ENCODE measurements at regions not wholly inside any gene's neighbourhood (a gene's known extent, or its start where the extent isn't known, plus 50 kb on each side); places are given as distances from the start of the nearest gene placed in this dataset.

DNA sequence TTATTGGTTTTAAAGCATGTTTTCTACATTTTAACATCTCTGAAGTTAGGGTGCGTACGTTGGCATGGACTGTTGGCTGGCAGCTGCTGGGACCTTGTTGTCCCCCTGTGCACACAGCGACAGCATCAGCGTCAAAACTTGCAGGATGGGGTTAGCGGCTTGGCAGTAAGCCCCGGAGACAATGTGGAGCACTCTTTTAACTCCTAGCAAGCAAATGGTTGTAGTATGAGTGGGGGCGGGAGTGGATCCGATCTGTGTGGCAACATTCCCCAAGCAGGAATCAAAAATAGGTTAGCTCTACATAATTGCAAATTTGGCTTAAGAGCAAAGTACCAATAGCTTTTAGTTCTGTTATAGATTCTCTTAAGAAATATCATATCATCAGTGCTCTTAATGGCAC is 70.1 kb downstream of the NRN1 start:
- TF ChIP-seq, protein P1, sequence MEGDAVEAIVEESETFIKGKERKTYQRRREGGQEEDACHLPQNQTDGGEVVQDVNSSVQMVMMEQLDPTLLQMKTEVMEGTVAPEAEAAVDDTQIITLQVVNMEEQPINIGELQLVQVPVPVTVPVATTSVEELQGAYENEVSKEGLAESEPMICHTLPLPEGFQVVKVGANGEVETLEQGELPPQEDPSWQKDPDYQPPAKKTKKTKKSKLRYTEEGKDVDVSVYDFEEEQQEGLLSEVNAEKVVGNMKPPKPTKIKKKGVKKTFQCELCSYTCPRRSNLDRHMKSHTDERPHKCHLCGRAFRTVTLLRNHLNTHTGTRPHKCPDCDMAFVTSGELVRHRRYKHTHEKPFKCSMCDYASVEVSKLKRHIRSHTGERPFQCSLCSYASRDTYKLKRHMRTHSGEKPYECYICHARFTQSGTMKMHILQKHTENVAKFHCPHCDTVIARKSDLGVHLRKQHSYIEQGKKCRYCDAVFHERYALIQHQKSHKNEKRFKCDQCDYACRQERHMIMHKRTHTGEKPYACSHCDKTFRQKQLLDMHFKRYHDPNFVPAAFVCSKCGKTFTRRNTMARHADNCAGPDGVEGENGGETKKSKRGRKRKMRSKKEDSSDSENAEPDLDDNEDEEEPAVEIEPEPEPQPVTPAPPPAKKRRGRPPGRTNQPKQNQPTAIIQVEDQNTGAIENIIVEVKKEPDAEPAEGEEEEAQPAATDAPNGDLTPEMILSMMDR (IDR thresholded peaks at IDR 0.05; ENCODE audit: low read depth, low read length), result no peak
- TF ChIP-seq POLR2A (IDR thresholded peaks at IDR 0.05; ENCODE audit: extremely low read depth, insufficient read length), result no peak
- TF ChIP-seq, protein P2, sequence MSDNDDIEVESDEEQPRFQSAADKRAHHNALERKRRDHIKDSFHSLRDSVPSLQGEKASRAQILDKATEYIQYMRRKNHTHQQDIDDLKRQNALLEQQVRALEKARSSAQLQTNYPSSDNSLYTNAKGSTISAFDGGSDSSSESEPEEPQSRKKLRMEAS (IDR thresholded peaks at IDR 0.05; ENCODE audit: low read depth, low read length), result no peak

Measured in NB4 (cell line).